GM18507 (cell line): ENCODE measurements at regions not wholly inside any gene's neighbourhood (a gene's known extent, or its start where the extent isn't known, plus 50 kb on each side); places are given as distances from the start of the nearest gene placed in this dataset.

Experiments
- DNase-seq: peaks from one replicate; pipeline ENCODE4 v3.0.0; 2011; ENCODE audit warnings: low read depth; ENCODE audit not compliant: insufficient read length; ENCODE audit errors: extremely low spot score
- FAIRE-seq: peaks from 2 replicates; lab custom pipeline; 2011; peaks lifted over from hg19 to GRCh38; lab: Jason Lieb, UNC

GRCh38 chr4:1472148-1472797 is 66.0 kb upstream of the NKX1-1 start:
- FAIRE-seq (no peak), DNase-seq (no peak)

DNA sequence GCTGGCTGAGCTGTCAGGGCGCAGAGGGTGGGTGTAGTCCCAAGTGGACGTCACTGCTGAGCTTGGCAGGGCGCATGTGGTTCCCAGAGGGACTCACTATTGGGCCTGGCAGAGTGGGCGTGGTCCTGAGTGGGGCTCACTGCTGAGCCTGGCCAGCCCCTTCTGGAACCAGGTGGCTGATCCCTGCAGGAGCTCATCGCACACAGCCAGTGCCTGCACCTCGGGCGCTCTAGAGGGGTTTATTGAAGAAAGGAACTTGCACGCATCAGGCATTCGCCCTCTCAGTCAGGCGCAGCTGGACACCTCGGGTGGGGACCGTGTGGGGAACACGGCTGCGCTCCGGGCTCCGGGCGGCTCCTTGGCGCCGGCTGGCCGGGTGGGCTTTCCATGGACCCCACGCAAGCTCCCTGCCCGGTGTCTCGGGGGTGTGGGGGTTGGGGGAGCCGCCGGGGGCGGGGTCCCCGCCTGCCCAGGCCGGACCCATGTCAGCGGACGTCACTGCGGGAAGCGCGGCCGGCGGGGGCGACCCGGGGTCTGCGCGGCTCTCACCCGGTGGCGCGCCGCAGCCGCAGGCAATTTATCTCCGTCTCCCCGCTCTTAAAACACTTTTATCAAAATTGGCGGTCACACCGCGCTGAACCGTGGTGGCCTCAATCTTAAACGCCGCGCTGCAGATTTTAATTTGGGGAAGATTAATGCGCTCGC is 65.4 kb upstream of the NKX1-1 start:
- FAIRE-seq: no peak
- DNase-seq: no peak

GRCh38 chr4:1470816-1471442 is 64.7 kb upstream of the NKX1-1 start:
- DNase-seq (no peak), FAIRE-seq (no peak)

DNA sequence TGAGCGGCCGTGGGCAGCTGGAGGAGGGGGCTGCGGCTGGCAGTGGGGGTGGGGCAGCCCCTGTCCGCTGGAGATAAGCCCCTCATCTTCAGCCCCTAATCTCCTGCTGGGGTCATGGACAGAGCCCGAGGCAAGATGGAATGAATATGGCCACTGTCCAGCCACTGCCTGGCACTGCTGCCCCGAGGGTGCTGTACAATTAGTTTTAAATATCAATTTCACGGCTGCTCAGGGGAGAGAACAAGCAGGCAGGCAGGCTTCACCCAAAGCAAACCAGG is 64.1 kb upstream of the NKX1-1 start:
- FAIRE-seq (no peak), DNase-seq (no peak)

DNA sequence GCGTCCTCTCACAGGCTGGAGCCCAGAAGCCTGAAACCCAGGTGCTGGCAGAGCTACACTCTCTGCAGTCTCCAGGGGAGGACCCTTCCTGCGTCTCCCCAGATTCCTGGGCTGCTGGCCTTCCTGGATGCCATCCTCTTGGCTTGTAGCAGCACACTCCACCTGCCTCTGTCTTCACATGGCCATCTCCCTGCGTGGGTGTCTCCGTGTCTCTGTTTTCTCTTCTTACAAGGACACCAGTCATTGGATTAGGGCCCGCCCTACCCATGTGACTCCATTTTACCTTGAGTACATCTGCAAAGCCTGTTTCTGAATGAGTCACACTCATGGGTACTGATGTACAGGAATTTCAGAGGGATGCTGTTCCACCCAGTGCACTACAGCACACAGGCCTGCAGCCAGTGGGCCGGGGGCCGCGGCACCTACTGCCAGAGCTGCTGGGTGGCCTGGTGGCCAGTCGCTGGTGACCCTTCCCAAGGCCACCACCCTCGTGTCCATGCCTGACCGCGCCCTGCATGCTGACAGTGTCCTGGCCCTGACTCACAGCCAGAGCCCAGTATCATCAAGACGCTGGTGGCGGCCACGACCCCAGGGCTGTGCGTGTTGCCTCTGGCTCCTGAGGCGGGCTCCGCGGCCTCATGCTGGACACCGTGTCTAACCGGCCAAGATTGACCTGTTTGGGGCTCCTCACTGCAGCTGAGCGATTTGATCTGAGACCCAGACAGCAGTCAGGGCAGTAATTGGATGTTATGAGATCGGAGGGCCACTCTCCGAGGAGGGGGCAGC is 63.6 kb upstream of the NKX1-1 start:
- FAIRE-seq: no peak
- DNase-seq: no peak

GRCh38 chr4:1469043-1469442 is 62.8 kb upstream of the NKX1-1 start:
- FAIRE-seq (no peak), DNase-seq (no peak)

DNA sequence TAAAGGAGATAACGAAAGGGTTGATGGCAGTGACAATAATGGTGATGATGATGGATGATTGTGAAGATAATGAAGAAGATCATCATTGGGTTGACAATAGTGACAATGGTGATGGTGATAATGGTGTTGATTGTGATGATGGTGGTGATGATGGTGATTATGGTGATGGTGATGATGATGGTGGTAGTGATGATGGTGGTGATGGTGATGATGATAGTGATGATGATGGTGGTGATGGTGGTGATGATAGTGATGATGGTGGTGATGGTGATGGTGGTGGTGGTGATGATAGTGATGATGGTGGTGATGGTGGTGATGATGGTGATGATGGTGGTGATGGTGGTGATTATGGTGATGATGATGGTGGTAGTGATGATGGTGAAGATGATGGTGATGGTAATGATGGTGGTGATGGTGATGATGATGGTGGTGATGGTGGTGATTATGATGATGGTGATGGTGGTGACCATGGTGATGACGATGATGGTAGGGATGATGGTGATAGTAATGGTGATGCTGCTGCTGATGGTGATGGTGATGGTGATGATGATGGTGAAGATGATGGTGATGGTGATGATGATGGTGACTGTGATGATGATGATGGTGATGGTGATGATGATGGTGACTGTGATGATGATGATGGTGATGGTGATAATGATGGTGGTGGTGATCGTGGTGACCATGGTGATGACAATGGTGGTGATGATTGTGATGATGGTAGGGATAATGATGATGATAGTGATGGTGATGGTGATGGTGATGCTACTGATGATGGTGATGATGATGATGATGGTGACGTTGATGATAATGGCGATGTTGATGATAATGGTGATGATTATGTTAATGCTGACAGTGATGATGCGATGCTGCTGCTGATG is 61.6 kb upstream of the NKX1-1 start:
- FAIRE-seq (no peak), DNase-seq (no peak)

GRCh38 chr4:1466863-1467165 is 60.6 kb upstream of the NKX1-1 start:
- FAIRE-seq: no peak
- DNase-seq: no peak

- DNase-seq: no peak
- FAIRE-seq: no peak
Observed at GRCh38 chr4:1466034-1466862, 60.0 kb upstream of the NKX1-1 start.

- no peak for DNase-seq
- FAIRE-seq: no peak
Observed at GRCh38 chr4:1465173-1466033, 59.2 kb upstream of the NKX1-1 start.

GRCh38 chr4:1464581-1465171 is 58.4 kb upstream of the NKX1-1 start:
- DNase-seq: no peak
- FAIRE-seq: no peak

DNA sequence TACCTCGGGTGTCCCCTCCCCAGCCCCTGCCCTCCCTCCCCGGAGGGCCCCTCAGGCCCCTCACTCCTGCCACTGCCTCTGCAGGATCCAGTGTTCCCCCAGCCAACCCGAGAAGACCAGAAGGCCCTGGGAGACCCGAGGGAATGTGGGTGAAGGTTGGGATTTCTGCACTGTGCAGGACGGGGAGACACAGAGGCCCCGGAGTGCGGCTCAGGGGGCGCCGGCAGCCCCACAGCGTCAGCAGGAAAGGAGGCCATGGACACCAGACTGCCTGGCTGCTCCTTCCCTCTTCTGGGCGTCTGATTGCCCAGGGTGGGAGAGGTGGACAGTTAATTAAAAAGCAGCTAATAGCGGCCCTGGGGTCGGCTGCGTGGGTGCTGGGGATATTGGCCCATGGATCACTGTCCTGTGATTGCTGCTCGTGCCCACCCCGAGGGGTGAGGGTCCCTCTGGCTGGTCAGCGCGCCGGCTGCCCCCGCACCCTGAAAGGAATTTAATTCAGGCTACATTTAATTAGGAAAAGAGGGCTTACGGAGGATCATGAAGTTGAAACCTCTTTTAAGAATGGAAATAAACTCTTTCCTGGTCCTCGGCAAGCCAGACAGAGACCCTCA is 57.8 kb upstream of the NKX1-1 start:
- FAIRE-seq (no peak), DNase-seq (no peak)

GRCh38 chr4:1463088-1463926 is 57.1 kb upstream of the NKX1-1 start:
- FAIRE-seq (no peak), DNase-seq (no peak)

- no peak for DNase-seq
- FAIRE-seq: no peak
Observed at GRCh38 chr4:1462768-1463075, 56.5 kb upstream of the NKX1-1 start.

DNA sequence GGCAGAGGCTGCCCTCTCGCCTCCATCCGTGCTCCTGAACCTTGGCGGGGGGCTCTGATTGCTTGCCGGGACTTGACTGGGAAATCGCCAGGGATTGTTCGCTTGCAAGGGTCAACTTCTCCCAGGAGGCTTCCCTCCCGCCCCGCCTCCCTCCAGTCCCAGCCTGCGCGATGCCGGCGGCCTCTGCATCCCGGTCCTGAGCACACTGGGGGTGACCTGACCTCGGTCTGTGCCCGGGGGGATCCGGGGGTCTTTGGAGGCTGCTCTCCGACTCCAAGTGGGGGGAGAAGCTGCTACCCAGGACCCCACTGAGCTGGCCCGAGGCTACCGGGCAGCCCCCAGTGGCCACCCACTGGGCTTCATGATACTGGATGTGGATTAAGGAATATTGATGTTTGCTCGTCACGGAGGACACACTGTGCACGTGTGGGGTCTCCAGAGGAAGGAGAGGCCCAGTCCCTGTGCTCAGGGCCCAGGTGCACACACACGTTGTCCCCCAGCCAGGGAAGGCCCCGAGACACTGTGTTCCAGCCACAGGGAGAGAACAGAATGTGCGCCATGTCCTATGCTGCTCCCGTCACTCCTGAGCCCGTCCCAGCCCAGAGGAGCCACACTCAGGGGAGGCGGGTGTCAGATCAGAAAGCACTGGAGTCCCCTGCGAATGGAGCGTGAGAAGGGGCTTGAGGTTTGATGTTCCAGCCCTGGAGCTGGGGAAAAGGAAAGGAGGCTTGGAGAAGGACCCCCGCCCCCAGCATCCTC is 55.9 kb upstream of the NKX1-1 start:
- DNase-seq: no peak
- FAIRE-seq: no peak
